Endothelial cell (in vitro differentiated cells): ENCODE measurements at regions not wholly inside any gene's neighbourhood (a gene's known extent, or its start where the extent isn't known, plus 50 kb on each side); places are given as distances from the start of the nearest gene placed in this dataset.

Source experiments
- DNase-seq: peaks from one replicate; pipeline ENCODE4 v3.0.0; 2021; ENCODE audit warnings: low spot score
- H3K27ac Mint-ChIP-seq: one replicate; pipeline ENCODE4 v1.8.0; 2021; ENCODE audit warnings: mixed read lengths, inconsistent platforms; ENCODE audit not compliant: unreplicated experiment
- H3K27me3 Mint-ChIP-seq: one replicate; pipeline ENCODE4 v1.8.0; 2021; ENCODE audit warnings: mild to moderate bottlenecking, moderate library complexity, mixed read lengths, inconsistent platforms; ENCODE audit not compliant: unreplicated experiment
- H3K36me3 Mint-ChIP-seq: one replicate; pipeline ENCODE4 v1.8.0; 2021; ENCODE audit warnings: mild to moderate bottlenecking, low read depth, mixed read lengths, inconsistent platforms; ENCODE audit not compliant: unreplicated experiment
- H3K4me1 Mint-ChIP-seq: one replicate; pipeline ENCODE4 v1.8.0; 2021; ENCODE audit warnings: mild to moderate bottlenecking, mixed read lengths, inconsistent platforms; ENCODE audit not compliant: unreplicated experiment
- H3K4me3 Mint-ChIP-seq: one replicate; pipeline ENCODE4 v1.8.0; 2021; ENCODE audit warnings: mild to moderate bottlenecking, mixed read lengths, inconsistent platforms; ENCODE audit not compliant: unreplicated experiment
- H3K9me3 Mint-ChIP-seq: one replicate; pipeline ENCODE4 v1.8.0; 2021; ENCODE audit warnings: mixed read lengths, inconsistent platforms; ENCODE audit not compliant: unreplicated experiment
- CTCF ChIP-seq: fragments of 200-600 bp; sonication (generic); IDR thresholded peaks from one replicate; pipeline ENCODE4 v1.5.0; 2021; ENCODE audit warnings: antibody characterized with exemption; ENCODE audit not compliant: unreplicated experiment

- Mint-ChIP-seq H3K36me3 (peaks cover 4% of the 10 kb centered on the region), H3K27ac (no peak overlapping the region), H3K9me3 (no peaks in the 10 kb centered on the region), H3K4me1 (peaks cover 13% of the 10 kb centered on the region), H3K27me3 (peaks cover 8% of the 10 kb centered on the region), H3K4me3 (no peak overlapping the region)
- no peak for TF ChIP-seq CTCF
- DNase-seq = no peak
Observed at GRCh38 chr1:54456921-54457529, 50.8 kb upstream of the SSBP3 start.

DNA sequence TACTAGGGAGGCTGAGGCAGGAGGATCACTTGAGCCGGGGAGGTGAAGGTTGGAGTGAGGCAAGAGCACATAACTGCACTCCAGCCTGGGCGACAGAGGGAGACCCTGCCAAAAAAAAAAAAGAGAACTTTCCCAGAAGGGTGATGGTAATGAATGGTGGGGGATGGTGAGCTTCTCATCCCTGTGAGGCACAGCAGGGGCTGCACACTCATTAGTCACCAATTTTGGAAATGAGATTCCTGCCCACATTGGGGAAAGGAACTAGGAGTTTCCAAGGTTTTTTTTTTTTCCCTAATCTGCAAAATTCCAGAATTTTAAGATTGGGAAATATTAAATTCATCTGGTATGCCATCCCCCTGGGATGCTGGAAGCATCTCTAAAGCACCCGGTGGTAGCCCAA is 50.2 kb upstream of the SSBP3 start:
- Mint-ChIP-seq H3K4me3 (no peak overlapping the region), H3K36me3 (peaks cover 4% of the 10 kb centered on the region), H3K9me3 (no peaks in the 10 kb centered on the region), H3K4me1 (peaks cover 6% of the 10 kb centered on the region), H3K27me3 (peaks cover 8% of the 10 kb centered on the region), H3K27ac (no peak overlapping the region)
- no peak for TF ChIP-seq CTCF
- DNase-seq = no peak
